ENCODE measurements at regions not wholly inside any gene's neighbourhood (a gene's known extent, or its start where the extent isn't known, plus 50 kb on each side); places are given as distances from the start of the nearest gene placed in this dataset.

- POLR2A ChIA-PET, result no interaction called here
- H3K27ac ChIP-seq (ENCODE audit: low read depth, low read length, poor library complexity, severe bottlenecking), result no peak overlapping the region
- CTCF ChIA-PET (ENCODE audit: unreplicated experiment), result no interaction called here
- BruUV-seq (replicated peaks), result no TSS peak
- no peaks in the 10 kb centered on the region for H3K9me3 ChIP-seq (ENCODE audit: low read length)
- no peak for TF ChIP-seq EZH2phosphoT487 (IDR thresholded peaks at IDR 0.05; ENCODE audit: borderline replicate concordance, low read depth, low read length)
- TF ChIP-seq CTCF (conservative IDR thresholded peaks at IDR 0.05; ENCODE audit: low read length), result no peak
- intact Hi-C loops (cut with micrococcal nuclease; ENCODE audit: unreplicated experiment), result no loop called here
- no peak overlapping the region for H3K4me2 ChIP-seq (ENCODE audit: low read length)
- no peak for DNase-seq (ENCODE audit: low spot score)
- no peaks in the 10 kb centered on the region for H3K36me3 ChIP-seq (ENCODE audit: insufficient read depth, low read length)
- no peaks in the 10 kb centered on the region for H3K9me2 ChIP-seq (ENCODE audit: insufficient read depth, low read length)
- H3K4me1 ChIP-seq (ENCODE audit: insufficient read depth, low read length, poor library complexity, severe bottlenecking), result no peaks in the 10 kb centered on the region
- H4K20me1 ChIP-seq (ENCODE audit: insufficient read depth, low read length), result no peaks in the 10 kb centered on the region
- H3K79me2 ChIP-seq (ENCODE audit: insufficient read depth, low read depth, low read length), result no peaks in the 10 kb centered on the region
- no peak overlapping the region for H2AFZ ChIP-seq (ENCODE audit: low read length)
- H3K4me3 ChIP-seq (ENCODE audit: low read depth, low read length, poor library complexity, severe bottlenecking), result no peak overlapping the region
Measured at GRCh38 chr7:115883629-115884028, 146.9 kb downstream of the TFEC start.

- intact Hi-C loops (cut with micrococcal nuclease; ENCODE audit: unreplicated experiment), result no loop called here
- Histone ChIP-seq H3K4me2 (ENCODE audit: low read length) (no peak overlapping the region), H3K4me1 (ENCODE audit: insufficient read depth, low read length, poor library complexity, severe bottlenecking) (no peaks in the 10 kb centered on the region), H2AFZ (ENCODE audit: low read length) (no peak overlapping the region), H3K79me2 (ENCODE audit: insufficient read depth, low read depth, low read length) (no peaks in the 10 kb centered on the region), H3K27ac (ENCODE audit: low read depth, low read length, poor library complexity, severe bottlenecking) (no peak overlapping the region), H3K36me3 (ENCODE audit: insufficient read depth, low read length) (no peaks in the 10 kb centered on the region), H3K4me3 (ENCODE audit: low read depth, low read length, poor library complexity, severe bottlenecking) (no peak overlapping the region), H4K20me1 (ENCODE audit: insufficient read depth, low read length) (no peaks in the 10 kb centered on the region), H3K9me2 (ENCODE audit: insufficient read depth, low read length) (no peaks in the 10 kb centered on the region), H3K9me3 (ENCODE audit: low read length) (no peaks in the 10 kb centered on the region)
- DNase-seq (ENCODE audit: low spot score), result no peak
- ChIA-PET CTCF (ENCODE audit: unreplicated experiment) (no interaction called here), POLR2A (no interaction called here)
- no TSS peak for BruUV-seq (replicated peaks)
- TF ChIP-seq CTCF (conservative IDR thresholded peaks at IDR 0.05; ENCODE audit: low read length), result no peak
- no peak for TF ChIP-seq EZH2phosphoT487 (IDR thresholded peaks at IDR 0.05; ENCODE audit: borderline replicate concordance, low read depth, low read length)
Measured at GRCh38 chr7:115881476-115881875, 149.1 kb downstream of the TFEC start.

GRCh38 chr7:115879171-115879570 lies 151.4 kb downstream of the TFEC start:
- Histone ChIP-seq H2AFZ (ENCODE audit: low read length) (no peak overlapping the region), H3K4me2 (ENCODE audit: low read length) (no peak overlapping the region), H3K4me3 (ENCODE audit: low read depth, low read length, poor library complexity, severe bottlenecking) (no peak overlapping the region), H3K27ac (ENCODE audit: low read depth, low read length, poor library complexity, severe bottlenecking) (no peak overlapping the region), H3K9me2 (ENCODE audit: insufficient read depth, low read length) (no peaks in the 10 kb centered on the region), H4K20me1 (ENCODE audit: insufficient read depth, low read length) (no peaks in the 10 kb centered on the region), H3K36me3 (ENCODE audit: insufficient read depth, low read length) (no peaks in the 10 kb centered on the region), H3K79me2 (ENCODE audit: insufficient read depth, low read depth, low read length) (no peaks in the 10 kb centered on the region), H3K4me1 (ENCODE audit: insufficient read depth, low read length, poor library complexity, severe bottlenecking) (no peaks in the 10 kb centered on the region), H3K9me3 (ENCODE audit: low read length) (no peaks in the 10 kb centered on the region)
- TF ChIP-seq EZH2phosphoT487 (IDR thresholded peaks at IDR 0.05; ENCODE audit: borderline replicate concordance, low read depth, low read length), result no peak
- TF ChIP-seq CTCF (conservative IDR thresholded peaks at IDR 0.05; ENCODE audit: low read length), result no peak
- CTCF ChIA-PET (ENCODE audit: unreplicated experiment), result no interaction called here
- DNase-seq (ENCODE audit: low spot score), result no peak
- no TSS peak for BruUV-seq (replicated peaks)
- POLR2A ChIA-PET, result no interaction called here
- intact Hi-C loops (cut with micrococcal nuclease; ENCODE audit: unreplicated experiment), result no loop called here
